ENCODE measurements at regions not wholly inside any gene's neighbourhood (a gene's known extent, or its start where the extent isn't known, plus 50 kb on each side); places are given as distances from the start of the nearest gene placed in this dataset.
"Not testable (repeated sequence)": the region's sequence is repeated elsewhere in the genome, so short reads cannot be mapped to it uniquely, and the experiment has no call there.

- TF ChIP-seq NKRF (conservative IDR thresholded peaks at IDR 0.05), result no peak
- no peak for TF ChIP-seq REST (IDR thresholded peaks at IDR 0.05; ENCODE audit: low read depth, low read length)
Observed at GRCh38 chr5:85472749-85473148, 1088.1 kb upstream of the EDIL3 start (continued).

- ATAC-seq; H2AFZ ChIP-seq (ENCODE audit: control insufficient read depth, low read depth, low read length); H3K27ac ChIP-seq (ENCODE audit: control insufficient read depth, insufficient read depth); intact Hi-C loops (cut with micrococcal nuclease; ENCODE audit: unreplicated experiment); H3K79me2 ChIP-seq (ENCODE audit: control insufficient read depth, insufficient read depth, low read length); H3K9me3 ChIP-seq (replicated peaks; ENCODE audit: control insufficient read depth, insufficient read depth, low read length); H3K27me3 ChIP-seq (replicated peaks in 1 of 2; ENCODE audit: control insufficient read depth in 2 of 2, insufficient read depth in 2 of 2, low read length in 1 of 2); DNase-seq (ENCODE audit: low read depth, low spot score); H3K9ac ChIP-seq (ENCODE audit: control insufficient read depth, insufficient read depth, low read length); H3K36me3 ChIP-seq (ENCODE audit: control insufficient read depth in 2 of 2, insufficient read depth in 2 of 2, low read length in 1 of 2); BruUV-seq (replicated peaks); CTCF ChIA-PET; H4K20me1 ChIP-seq (ENCODE audit: control insufficient read depth, insufficient read depth); RAD21 ChIA-PET (ENCODE audit: unreplicated experiment); in situ Hi-C loops (cut with MboI); H3K4me2 ChIP-seq (ENCODE audit: control insufficient read depth, insufficient read depth); H3K4me3 ChIP-seq; POLR2A ChIA-PET; H3K4me1 ChIP-seq (ENCODE audit: control insufficient read depth, insufficient read depth, low read length); FAIRE-seq; SMC1A ChIA-PET (ENCODE audit: uncharacterized antibody, unreplicated experiment): not testable (repeated sequence)
- 33% methylated on average over 4 of the region's 4 CpGs for WGBS (ENCODE audit: insufficient coverage, insufficient replicate concordance, low lambda C conversion rate, missing lambda C conversion rate)
Observed at GRCh38 chr5:85475151-85475550, 1090.5 kb upstream of the EDIL3 start.
